Suprapubic skin (tissue), 4 donors: ENCODE measurements at regions not wholly inside any gene's neighbourhood (a gene's known extent, or its start where the extent isn't known, plus 50 kb on each side); places are given as distances from the start of the nearest gene placed in this dataset.
A peak's percentile ranks its signal among the peaks of the same experiment; 100 is the strongest.

Source experiments
- DNase-seq, 2 donors: peaks; one replicate each; pipeline ENCODE4 v3.0.0-alpha.2; 2019; ENCODE audit warnings: low spot score in 2 of 2
- H3K27ac ChIP-seq: fragments of 200-600 bp; sonication (generic); one replicate; pipeline ENCODE4 v1.5.1; 2019
- H3K27me3 ChIP-seq: fragments of 200-600 bp; sonication (generic); one replicate; pipeline ENCODE4 v1.5.1; 2019
- H3K36me3 ChIP-seq: fragments of 200-600 bp; sonication (generic); one replicate; pipeline ENCODE4 v1.5.1; 2019
- H3K4me1 ChIP-seq: fragments of 200-600 bp; sonication (generic); one replicate; pipeline ENCODE4 v1.5.1; 2019
- H3K4me3 ChIP-seq: fragments of 200-600 bp; sonication (generic); one replicate; pipeline ENCODE4 v1.5.1; 2019; ENCODE audit warnings: mild to moderate bottlenecking
- H3K9me3 ChIP-seq: fragments of 200-600 bp; sonication (generic); one replicate; pipeline ENCODE4 v1.5.1; 2019
- CTCF ChIP-seq, 2 donors: fragments of 200-600 bp in 1 of 2; fragments of 450-650 bp in 1 of 2; sonication (generic) in 1 of 2; IDR thresholded peaks; one replicate each; pipeline ENCODE4 v1.5.1; 2016 to 2019; ENCODE audit warnings: antibody characterized with exemption in 2 of 2, mild to moderate bottlenecking in 1 of 2, moderate library complexity in 1 of 2
- EP300 ChIP-seq: sonication (generic); formaldehyde crosslinking; IDR thresholded peaks from one replicate; pipeline ENCODE4 v1.6.1; 2017; ENCODE audit warnings: antibody characterized with exemption
- POLR2A ChIP-seq, 2 donors: fragments of 450-650 bp; IDR thresholded peaks; one replicate each; pipeline ENCODE4 v1.6.1; 2017; ENCODE audit warnings: antibody characterized with exemption in 2 of 2, mild to moderate bottlenecking in 2 of 2, moderate library complexity in 2 of 2
- POLR2AphosphoS5 ChIP-seq, 3 donors: sonication (generic); formaldehyde crosslinking; IDR thresholded peaks; one replicate each; pipeline ENCODE4 v1.6.1; 2017; ENCODE audit warnings: antibody characterized with exemption in 3 of 3
- WGBS: methylation state at CpG from one replicate; pipeline ENCODE4 v1.1.5; 2018; 5-methylcytosine and 5-hydroxymethylcytosine counted together

GRCh38 chr17:77734371-77735080, 224.0 kb upstream of the TNRC6C start:
- Histone ChIP-seq H3K4me3 (no peak overlapping the region), H3K27ac (peak overlapping the region; percentile 61), H3K4me1 (peaks cover 37% of the 10 kb centered on the region), H3K27me3 (peaks cover 26% of the 10 kb centered on the region), H3K9me3 (peaks cover 6% of the 10 kb centered on the region), H3K36me3 (no peaks in the 10 kb centered on the region)
- 14% methylated on average over 7 of the region's 19 CpGs for WGBS
- TF ChIP-seq POLR2AphosphoS5 (IDR thresholded peaks at IDR 0.05), result no peak
- TF ChIP-seq EP300, result no peak
- TF ChIP-seq CTCF (IDR thresholded peaks at IDR 0.05), result no peak
- TF ChIP-seq POLR2A (IDR thresholded peaks at IDR 0.05), result no peak
- DNase-seq, result peak; percentile 91 to 93

- no peak for TF ChIP-seq POLR2AphosphoS5 (IDR thresholded peaks at IDR 0.05)
- TF ChIP-seq CTCF (IDR thresholded peaks at IDR 0.05), result no peak
- no peak for TF ChIP-seq EP300
- no peak for TF ChIP-seq POLR2A (IDR thresholded peaks at IDR 0.05)
- H3K36me3 ChIP-seq, result no peaks in the 10 kb centered on the region
- no peak overlapping the region for H3K4me3 ChIP-seq
- peak overlapping the region; percentile 61 for H3K27ac ChIP-seq
- H3K4me1 ChIP-seq, result peaks cover 37% of the 10 kb centered on the region
- DNase-seq, result peak; percentile 62 to 80
- peaks cover 6% of the 10 kb centered on the region for H3K9me3 ChIP-seq
- 34% methylated on average over 9 of the region's 10 CpGs for WGBS
- peaks cover 26% of the 10 kb centered on the region for H3K27me3 ChIP-seq
Measured at GRCh38 chr17:77735081-77735565, 223.4 kb upstream of the TNRC6C start.

GRCh38 chr17:77735566-77736198, 222.8 kb upstream of the TNRC6C start:
- peak in 1 of 2 donors; percentile 72 for DNase-seq

GRCh38 chr17:77736199-77736585, 222.3 kb upstream of the TNRC6C start:
- Histone ChIP-seq H3K27me3 (peaks cover 26% of the 10 kb centered on the region), H3K27ac (peak overlapping the region; percentile 61), H3K4me3 (no peak overlapping the region), H3K4me1 (peaks cover 37% of the 10 kb centered on the region), H3K9me3 (peaks cover 6% of the 10 kb centered on the region), H3K36me3 (no peaks in the 10 kb centered on the region)
- DNase-seq, result peak; percentile 48 to 77
- no peak for TF ChIP-seq POLR2AphosphoS5 (IDR thresholded peaks at IDR 0.05)
- no peak for TF ChIP-seq CTCF (IDR thresholded peaks at IDR 0.05)
- TF ChIP-seq EP300, result no peak
- no peak for TF ChIP-seq POLR2A (IDR thresholded peaks at IDR 0.05)
- 31% methylated on average over 17 of the region's 17 CpGs for WGBS

More at GRCh38 chr17:77735566-77736198, 222.8 kb upstream of the TNRC6C start:
- H3K4me3 ChIP-seq, result no peak overlapping the region
- peaks cover 6% of the 10 kb centered on the region for H3K9me3 ChIP-seq
- peak overlapping the region; percentile 61 for H3K27ac ChIP-seq
- 13% methylated on average over 7 of the region's 7 CpGs for WGBS
- TF ChIP-seq EP300 (no peak), POLR2AphosphoS5 (IDR thresholded peaks at IDR 0.05) (no peak), CTCF (IDR thresholded peaks at IDR 0.05) (no peak), POLR2A (IDR thresholded peaks at IDR 0.05) (no peak)
- peaks cover 26% of the 10 kb centered on the region for H3K27me3 ChIP-seq
- no peaks in the 10 kb centered on the region for H3K36me3 ChIP-seq
- peaks cover 37% of the 10 kb centered on the region for H3K4me1 ChIP-seq

- no peak overlapping the region for H3K27ac ChIP-seq
- no peak for TF ChIP-seq POLR2AphosphoS5 (IDR thresholded peaks at IDR 0.05)
- no peak for TF ChIP-seq EP300
- no peak for TF ChIP-seq POLR2A (IDR thresholded peaks at IDR 0.05)
- no peak for TF ChIP-seq CTCF (IDR thresholded peaks at IDR 0.05)
- H3K36me3 ChIP-seq, result no peaks in the 10 kb centered on the region
- peaks cover 26% of the 10 kb centered on the region for H3K27me3 ChIP-seq
- 55% methylated on average over 6 of the region's 6 CpGs for WGBS
- peaks cover 37% of the 10 kb centered on the region for H3K4me1 ChIP-seq
- peaks cover 6% of the 10 kb centered on the region for H3K9me3 ChIP-seq
- DNase-seq, result peak; percentile 36 to 52
- no peak overlapping the region for H3K4me3 ChIP-seq
Measured at GRCh38 chr17:77736721-77737120, 221.8 kb upstream of the TNRC6C start.
